H9 (cell line): ENCODE measurements at regions not wholly inside any gene's neighbourhood (a gene's known extent, or its start where the extent isn't known, plus 50 kb on each side); places are given as distances from the start of the nearest gene placed in this dataset.

Source experiments
- DNase-seq: peaks from one replicate; pipeline ENCODE4 v3.0.0-alpha.2; 2017
- H2AFZ ChIP-seq: one replicate; pipeline ENCODE4 v1.6.1; 2013; ENCODE audit warnings: mild to moderate bottlenecking, low read length, control low read depth, moderate library complexity
- H2AK5ac ChIP-seq: 2 replicates; pipeline ENCODE4 v1.6.1; 2013; ENCODE audit warnings: low read length, control low read depth, mixed read lengths; ENCODE audit not compliant: insufficient read length
- H2BK120ac ChIP-seq: one replicate; pipeline ENCODE4 v1.6.1; 2013; ENCODE audit warnings: low read depth, mild to moderate bottlenecking, low read length, control low read depth, inconsistent platforms; ENCODE audit not compliant: poor library complexity, severe bottlenecking
- H2BK12ac ChIP-seq: 2 replicates; pipeline ENCODE4 v1.6.1; 2013; ENCODE audit warnings: low read length, control low read depth, mixed read lengths, low read depth; ENCODE audit not compliant: insufficient read length
- H2BK15ac ChIP-seq: 2 replicates; pipeline ENCODE4 v1.6.1; 2013; ENCODE audit warnings: low read depth, low read length, control low read depth
- H2BK20ac ChIP-seq: one replicate; pipeline ENCODE4 v1.6.1; 2013; ENCODE audit warnings: low read depth, mild to moderate bottlenecking, low read length, control low read depth, inconsistent platforms; ENCODE audit not compliant: poor library complexity, severe bottlenecking
- H2BK5ac ChIP-seq: 2 replicates; pipeline ENCODE4 v1.6.1; 2013; ENCODE audit warnings: low read length, control low read depth, mixed read lengths; ENCODE audit not compliant: insufficient read length
- H3K14ac ChIP-seq: 2 replicates; pipeline ENCODE4 v1.6.1; 2013; ENCODE audit warnings: low read length, control low read depth; ENCODE audit not compliant: insufficient read depth
- H3K18ac ChIP-seq: 2 replicates; pipeline ENCODE4 v1.6.1; 2013; ENCODE audit warnings: low read depth, mild to moderate bottlenecking, mixed read lengths, low read length, control low read depth; ENCODE audit not compliant: insufficient read length
- H3K23ac ChIP-seq: 2 replicates; pipeline ENCODE4 v1.6.1; 2013; ENCODE audit warnings: low read length, control low read depth, mixed read lengths, low read depth; ENCODE audit not compliant: insufficient read length
- H3K23me2 ChIP-seq: 2 replicates; pipeline ENCODE4 v1.6.1; 2013; ENCODE audit warnings: low read depth, mild to moderate bottlenecking, mixed read lengths, low read length, control low read depth; ENCODE audit not compliant: insufficient read length, poor library complexity, severe bottlenecking
- H3K27ac ChIP-seq: 2 replicates; pipeline ENCODE4 v1.5.1; 2013; ENCODE audit warnings: low read length, control low read depth, mixed read lengths, low read depth; ENCODE audit not compliant: insufficient read length
- H3K27me3 ChIP-seq: 2 replicates; pipeline ENCODE4 v1.6.1; 2013; ENCODE audit warnings: low read length, control low read depth, inconsistent platforms; ENCODE audit not compliant: insufficient read depth
- H3K4ac ChIP-seq: 2 replicates; pipeline ENCODE4 v1.6.1; 2013; ENCODE audit warnings: low read depth, mild to moderate bottlenecking, control low read depth, inconsistent platforms, low read length, moderate library complexity
- H3K4me1 ChIP-seq: 2 replicates; pipeline ENCODE4 v1.6.1; 2013; ENCODE audit warnings: low read length, control low read depth, inconsistent platforms; ENCODE audit not compliant: insufficient read depth
- H3K4me2 ChIP-seq: 2 replicates; pipeline ENCODE4 v1.6.1; 2013; ENCODE audit warnings: low read length, control low read depth, mixed read lengths; ENCODE audit not compliant: insufficient read length, insufficient read depth
- H3K56ac ChIP-seq: 2 replicates; pipeline ENCODE4 v1.6.1; 2013; ENCODE audit warnings: low read depth, mild to moderate bottlenecking, mixed read lengths, low read length, control low read depth; ENCODE audit not compliant: insufficient read length
- H3K79me1 ChIP-seq: 2 replicates; pipeline ENCODE4 v1.6.1; 2013; ENCODE audit warnings: low read depth, mild to moderate bottlenecking, moderate library complexity, low read length, control low read depth, inconsistent platforms; ENCODE audit not compliant: insufficient read depth, poor library complexity, severe bottlenecking
- H3K79me2 ChIP-seq: 2 replicates; pipeline ENCODE4 v1.6.1; 2013; ENCODE audit warnings: low read length, control low read depth, inconsistent platforms; ENCODE audit not compliant: insufficient read depth
- H3K9ac ChIP-seq: 2 replicates; pipeline ENCODE4 v1.6.1; 2013; ENCODE audit warnings: low read length, control low read depth, mixed read lengths; ENCODE audit not compliant: insufficient read length; ENCODE audit errors: extremely low read depth
- H3K9me3 ChIP-seq: one replicate; pipeline ENCODE4 v1.6.1; 2013; ENCODE audit warnings: low read depth, low read length, inconsistent platforms; ENCODE audit not compliant: control insufficient read depth
- H3T11ph ChIP-seq: one replicate; pipeline ENCODE4 v1.6.1; 2013; ENCODE audit warnings: mild to moderate bottlenecking, low read length, control low read depth, inconsistent platforms
- H4K20me1 ChIP-seq: one replicate; pipeline ENCODE4 v1.6.1; 2013; ENCODE audit not compliant: control insufficient read depth, insufficient read length, insufficient read depth
- H4K5ac ChIP-seq: 2 replicates; pipeline ENCODE4 v1.6.1; 2013; ENCODE audit warnings: low read depth, mild to moderate bottlenecking, mixed read lengths, low read length, control low read depth; ENCODE audit not compliant: insufficient read length
- H4K8ac ChIP-seq: replicated peaks from 2 replicates; pipeline ENCODE4 v1.6.1; 2013; ENCODE audit warnings: low read length, control low read depth, mixed read lengths, low read depth; ENCODE audit not compliant: insufficient read length
- H4K91ac ChIP-seq: 2 replicates; pipeline ENCODE4 v1.6.1; 2013; ENCODE audit warnings: low read depth, mild to moderate bottlenecking, moderate library complexity, mixed read lengths, low read length, control low read depth; ENCODE audit not compliant: insufficient read length
- H3K27ac Mint-ChIP-seq, 3 experiments: 2 replicates in 2 of 3; 3 replicates in 1 of 3; pipeline ENCODE4 v1.8.0; 2020 to 2021; ENCODE audit warnings: mixed read lengths in 3 of 3, mild to moderate bottlenecking in 1 of 3, moderate library complexity in 1 of 3
- H3K27me3 Mint-ChIP-seq: 2 replicates; pipeline ENCODE4 v1.8.0; 2021; ENCODE audit warnings: low read depth, mild to moderate bottlenecking, moderate library complexity, mixed read lengths
- H3K36me3 Mint-ChIP-seq, 3 experiments: 2 replicates in 2 of 3; 3 replicates in 1 of 3; pipeline ENCODE4 v1.8.0; 2020 to 2021; ENCODE audit warnings: low read depth in 3 of 3, mixed read lengths in 3 of 3; ENCODE audit not compliant: insufficient read depth in 1 of 3
- H3K4me1 Mint-ChIP-seq, 2 experiments: 2 replicates each; pipeline ENCODE4 v1.8.0; 2020; ENCODE audit warnings: mixed read lengths in 2 of 2
- H3K4me3 Mint-ChIP-seq, 2 experiments: 2 replicates in 1 of 2; 3 replicates in 1 of 2; pipeline ENCODE4 v1.8.0; 2020 to 2021; ENCODE audit warnings: mild to moderate bottlenecking in 2 of 2, mixed read lengths in 2 of 2, moderate library complexity in 1 of 2
- H3K9me3 Mint-ChIP-seq, 2 experiments: 2 replicates in 1 of 2; 3 replicates in 1 of 2; pipeline ENCODE4 v1.8.0; 2020; ENCODE audit warnings: mild to moderate bottlenecking in 2 of 2, mixed read lengths in 2 of 2, moderate library complexity in 1 of 2
- CTCF ChIP-seq: fragments of 200-600 bp; sonication (generic); conservative IDR thresholded peaks from 3 replicates; pipeline ENCODE4 v1.8.0; 2021; ENCODE audit warnings: antibody characterized with exemption, mild to moderate bottlenecking
- WGBS: extraction: QIAGEN DNeasy Blood & Tissue Kit; methylation state at CpG from one replicate; pipeline ENCODE4 v1.1.7; 2013; ENCODE audit warnings: missing lambda C conversion rate, low lambda C conversion rate, mixed read lengths; ENCODE audit not compliant: insufficient read length; ENCODE audit errors: extremely low coverage; 5-methylcytosine and 5-hydroxymethylcytosine counted together

- Histone ChIP-seq H3K9ac (no peak overlapping the region), H2BK15ac (no peak overlapping the region), H4K20me1 (no peaks in the 10 kb centered on the region), H3K14ac (no peak overlapping the region), H3K18ac (no peak overlapping the region), H2AFZ (no peak overlapping the region), H4K8ac (no peak overlapping the region), H2BK12ac (no peak overlapping the region), H3K9me3 (no peaks in the 10 kb centered on the region), H4K5ac (no peak overlapping the region), H4K91ac (no peak overlapping the region), H3K79me2 (no peaks in the 10 kb centered on the region), H2BK5ac (no peak overlapping the region), H3K4me2 (no peak overlapping the region), H3K23ac (no peak overlapping the region), H3K56ac (no peak overlapping the region), H3T11ph (no peak overlapping the region), H2AK5ac (no peak overlapping the region), H3K27ac (no peak overlapping the region), H3K4ac (no peak overlapping the region), H3K27me3 (no peaks in the 10 kb centered on the region), H2BK120ac (no peak overlapping the region), H3K23me2 (no peaks in the 10 kb centered on the region), H2BK20ac (no peak overlapping the region), H3K79me1 (no peaks in the 10 kb centered on the region), H3K4me1 (no peaks in the 10 kb centered on the region)
- H3K9me3 Mint-ChIP-seq, result peaks cover 4 to 8% of the 10 kb centered on the region in 2 experiments
- no peak for DNase-seq
- no peaks in the 10 kb centered on the region for H3K4me1 Mint-ChIP-seq
- H3K27ac Mint-ChIP-seq, result no peak overlapping the region
- H3K36me3 Mint-ChIP-seq, result peaks cover 7 to 15% (median 13%) of the 10 kb centered on the region in 3 experiments; a peak in 6 of 7 replicates
- no CpG with 5 or more reads among the region's 16 CpGs for WGBS
- no peak overlapping the region for H3K4me3 Mint-ChIP-seq
- TF ChIP-seq CTCF, result no peak
- H3K27me3 Mint-ChIP-seq, result no peaks in the 10 kb centered on the region
These were observed 603.3 kb downstream of the PCDH18 start for GRCh38 chr4:136928957-136929411.
